ENCODE measurements at regions not wholly inside any gene's neighbourhood (a gene's known extent, or its start where the extent isn't known, plus 50 kb on each side); places are given as distances from the start of the nearest gene placed in this dataset.

- no peaks in the 10 kb centered on the region for H3K9me3 ChIP-seq (ENCODE audit: control insufficient read depth, low read length)
- H3K4me3 ChIP-seq (ENCODE audit: insufficient read depth, low read depth, low read length, poor library complexity, severe bottlenecking): no peak overlapping the region
- H3K27me3 ChIP-seq (replicated peaks; ENCODE audit: control insufficient read depth, insufficient read depth, low read length, poor library complexity, severe bottlenecking): no peaks in the 10 kb centered on the region
- no peak for DNase-seq
- no peaks in the 10 kb centered on the region for H3K36me3 ChIP-seq (ENCODE audit: control insufficient read depth, insufficient read depth, low read length)
- H3K4me1 ChIP-seq (ENCODE audit: control insufficient read depth, insufficient read depth, low read length, poor library complexity, severe bottlenecking): no peaks in the 10 kb centered on the region
- no peak overlapping the region for H3K27ac ChIP-seq (ENCODE audit: insufficient read depth, low read length, poor library complexity, severe bottlenecking)
These were observed 59.4 kb upstream of the TRPM1 start for GRCh38 chr15:31160740-31161495.

- Histone ChIP-seq H3K36me3 (ENCODE audit: control insufficient read depth, insufficient read depth, low read length) (no peaks in the 10 kb centered on the region), H3K27ac (ENCODE audit: insufficient read depth, low read length, poor library complexity, severe bottlenecking) (no peak overlapping the region), H3K4me3 (ENCODE audit: insufficient read depth, low read depth, low read length, poor library complexity, severe bottlenecking) (no peak overlapping the region), H3K4me1 (ENCODE audit: control insufficient read depth, insufficient read depth, low read length, poor library complexity, severe bottlenecking) (no peaks in the 10 kb centered on the region), H3K27me3 (replicated peaks; ENCODE audit: control insufficient read depth, insufficient read depth, low read length, poor library complexity, severe bottlenecking) (no peaks in the 10 kb centered on the region), H3K9me3 (ENCODE audit: control insufficient read depth, low read length) (no peaks in the 10 kb centered on the region)
- no peak for DNase-seq
These were observed 60.4 kb upstream of the TRPM1 start for GRCh38 chr15:31161951-31162350.

- DNase-seq: no peak
- no peak overlapping the region for H3K27ac ChIP-seq (ENCODE audit: insufficient read depth, low read length, poor library complexity, severe bottlenecking)
- H3K36me3 ChIP-seq (ENCODE audit: control insufficient read depth, insufficient read depth, low read length): no peaks in the 10 kb centered on the region
- no peaks in the 10 kb centered on the region for H3K9me3 ChIP-seq (ENCODE audit: control insufficient read depth, low read length)
- no peaks in the 10 kb centered on the region for H3K27me3 ChIP-seq (replicated peaks; ENCODE audit: control insufficient read depth, insufficient read depth, low read length, poor library complexity, severe bottlenecking)
- H3K4me3 ChIP-seq (ENCODE audit: insufficient read depth, low read depth, low read length, poor library complexity, severe bottlenecking): no peak overlapping the region
- peaks cover 4% of the 10 kb centered on the region for H3K4me1 ChIP-seq (ENCODE audit: control insufficient read depth, insufficient read depth, low read length, poor library complexity, severe bottlenecking)
These were observed 61.4 kb upstream of the TRPM1 start for GRCh38 chr15:31162721-31163510.

GRCh38 chr15:31163769-31164572 lies 62.4 kb upstream of the TRPM1 start:
- Histone ChIP-seq H3K27ac (ENCODE audit: insufficient read depth, low read length, poor library complexity, severe bottlenecking) (no peak overlapping the region), H3K27me3 (replicated peaks; ENCODE audit: control insufficient read depth, insufficient read depth, low read length, poor library complexity, severe bottlenecking) (no peaks in the 10 kb centered on the region), H3K9me3 (ENCODE audit: control insufficient read depth, low read length) (no peaks in the 10 kb centered on the region), H3K4me3 (ENCODE audit: insufficient read depth, low read depth, low read length, poor library complexity, severe bottlenecking) (no peak overlapping the region), H3K4me1 (ENCODE audit: control insufficient read depth, insufficient read depth, low read length, poor library complexity, severe bottlenecking) (peaks cover 4% of the 10 kb centered on the region), H3K36me3 (ENCODE audit: control insufficient read depth, insufficient read depth, low read length) (no peaks in the 10 kb centered on the region)
- no peak for DNase-seq

- Histone ChIP-seq H3K4me1 (ENCODE audit: control insufficient read depth, insufficient read depth, low read length, poor library complexity, severe bottlenecking) (peaks cover 4% of the 10 kb centered on the region), H3K4me3 (ENCODE audit: insufficient read depth, low read depth, low read length, poor library complexity, severe bottlenecking) (no peak overlapping the region), H3K27ac (ENCODE audit: insufficient read depth, low read length, poor library complexity, severe bottlenecking) (no peak overlapping the region), H3K9me3 (ENCODE audit: control insufficient read depth, low read length) (no peaks in the 10 kb centered on the region), H3K27me3 (replicated peaks; ENCODE audit: control insufficient read depth, insufficient read depth, low read length, poor library complexity, severe bottlenecking) (no peaks in the 10 kb centered on the region), H3K36me3 (ENCODE audit: control insufficient read depth, insufficient read depth, low read length) (no peaks in the 10 kb centered on the region)
- DNase-seq: no peak
These were observed 63.0 kb upstream of the TRPM1 start for GRCh38 chr15:31164573-31164912.

GRCh38 chr15:31169558-31169957 lies 68.0 kb upstream of the TRPM1 start:
- DNase-seq: no peak
- H3K9me3 ChIP-seq (ENCODE audit: control insufficient read depth, low read length): no peaks in the 10 kb centered on the region
- no peaks in the 10 kb centered on the region for H3K27me3 ChIP-seq (replicated peaks; ENCODE audit: control insufficient read depth, insufficient read depth, low read length, poor library complexity, severe bottlenecking)
- H3K4me3 ChIP-seq (ENCODE audit: insufficient read depth, low read depth, low read length, poor library complexity, severe bottlenecking): no peak overlapping the region
- H3K4me1 ChIP-seq (ENCODE audit: control insufficient read depth, insufficient read depth, low read length, poor library complexity, severe bottlenecking): peaks cover 4% of the 10 kb centered on the region
- no peaks in the 10 kb centered on the region for H3K36me3 ChIP-seq (ENCODE audit: control insufficient read depth, insufficient read depth, low read length)
- no peak overlapping the region for H3K27ac ChIP-seq (ENCODE audit: insufficient read depth, low read length, poor library complexity, severe bottlenecking)

- Histone ChIP-seq H3K27me3 (replicated peaks; ENCODE audit: control insufficient read depth, insufficient read depth, low read length, poor library complexity, severe bottlenecking) (no peaks in the 10 kb centered on the region), H3K27ac (ENCODE audit: insufficient read depth, low read length, poor library complexity, severe bottlenecking) (no peak overlapping the region), H3K9me3 (ENCODE audit: control insufficient read depth, low read length) (no peaks in the 10 kb centered on the region), H3K4me1 (ENCODE audit: control insufficient read depth, insufficient read depth, low read length, poor library complexity, severe bottlenecking) (peaks cover 4% of the 10 kb centered on the region), H3K36me3 (ENCODE audit: control insufficient read depth, insufficient read depth, low read length) (no peaks in the 10 kb centered on the region), H3K4me3 (ENCODE audit: insufficient read depth, low read depth, low read length, poor library complexity, severe bottlenecking) (no peak overlapping the region)
- no peak for DNase-seq
These were observed 70.2 kb upstream of the TRPM1 start for GRCh38 chr15:31171731-31172130.

- H3K27me3 ChIP-seq (replicated peaks; ENCODE audit: control insufficient read depth, insufficient read depth, low read length, poor library complexity, severe bottlenecking): no peaks in the 10 kb centered on the region
- DNase-seq: no peak
- H3K9me3 ChIP-seq (ENCODE audit: control insufficient read depth, low read length): no peaks in the 10 kb centered on the region
- no peaks in the 10 kb centered on the region for H3K36me3 ChIP-seq (ENCODE audit: control insufficient read depth, insufficient read depth, low read length)
- no peak overlapping the region for H3K27ac ChIP-seq (ENCODE audit: insufficient read depth, low read length, poor library complexity, severe bottlenecking)
- H3K4me3 ChIP-seq (ENCODE audit: insufficient read depth, low read depth, low read length, poor library complexity, severe bottlenecking): no peak overlapping the region
- peaks cover under 1% of the 10 kb centered on the region for H3K4me1 ChIP-seq (ENCODE audit: control insufficient read depth, insufficient read depth, low read length, poor library complexity, severe bottlenecking)
These were observed 71.1 kb upstream of the TRPM1 start for GRCh38 chr15:31172606-31173005.

GRCh38 chr15:31173790-31174450 lies 72.4 kb upstream of the TRPM1 start:
- no peaks in the 10 kb centered on the region for H3K9me3 ChIP-seq (ENCODE audit: control insufficient read depth, low read length)
- H3K4me1 ChIP-seq (ENCODE audit: control insufficient read depth, insufficient read depth, low read length, poor library complexity, severe bottlenecking): no peaks in the 10 kb centered on the region
- DNase-seq: no peak
- H3K4me3 ChIP-seq (ENCODE audit: insufficient read depth, low read depth, low read length, poor library complexity, severe bottlenecking): no peak overlapping the region
- H3K27ac ChIP-seq (ENCODE audit: insufficient read depth, low read length, poor library complexity, severe bottlenecking): no peak overlapping the region
- H3K36me3 ChIP-seq (ENCODE audit: control insufficient read depth, insufficient read depth, low read length): no peaks in the 10 kb centered on the region
- H3K27me3 ChIP-seq (replicated peaks; ENCODE audit: control insufficient read depth, insufficient read depth, low read length, poor library complexity, severe bottlenecking): no peaks in the 10 kb centered on the region
